ENCODE measurements at regions not wholly inside any gene's neighbourhood (a gene's known extent, or its start where the extent isn't known, plus 50 kb on each side); places are given as distances from the start of the nearest gene placed in this dataset.
"Not testable (repeated sequence)": the region's sequence is repeated elsewhere in the genome, so short reads cannot be mapped to it uniquely, and the experiment has no call there.

DNA sequence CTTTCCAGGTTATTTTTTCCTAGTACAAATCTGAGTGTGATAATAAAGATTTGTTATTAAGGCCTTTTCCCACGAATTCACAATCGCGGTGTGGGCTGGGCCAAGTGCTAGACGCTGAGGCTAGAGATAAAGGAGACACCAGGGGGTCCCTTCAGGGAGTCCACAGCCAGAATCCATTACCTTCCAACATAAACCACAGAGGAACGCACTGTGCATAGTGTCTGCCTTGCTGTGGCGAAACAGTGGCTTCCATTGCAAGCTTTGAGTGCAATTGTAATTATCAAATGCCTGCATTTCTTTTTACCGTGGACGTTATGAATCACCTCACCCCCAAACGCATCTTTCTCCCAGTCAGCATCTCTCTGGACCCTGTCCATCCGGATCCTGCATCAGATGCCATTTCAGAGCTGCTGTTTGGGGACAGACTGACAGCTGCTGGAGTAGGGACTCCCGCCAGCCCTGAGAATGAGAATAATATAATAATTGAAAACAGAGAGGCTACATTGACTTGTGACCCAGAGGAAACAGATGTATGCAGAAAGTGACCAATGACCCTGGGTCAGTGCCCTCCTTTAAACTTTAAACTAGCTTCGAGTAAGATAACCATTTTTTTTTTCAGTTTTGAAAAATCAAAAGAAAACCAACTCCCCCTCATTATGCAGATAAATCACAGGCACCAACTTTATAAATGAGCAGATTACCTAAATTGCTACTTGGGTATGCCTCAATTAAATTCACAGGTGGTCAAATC lies 456.2 kb upstream of the NRP1 start:
- DNase-seq (ENCODE audit: low read depth, low spot score) = peak; percentile 77

DNA sequence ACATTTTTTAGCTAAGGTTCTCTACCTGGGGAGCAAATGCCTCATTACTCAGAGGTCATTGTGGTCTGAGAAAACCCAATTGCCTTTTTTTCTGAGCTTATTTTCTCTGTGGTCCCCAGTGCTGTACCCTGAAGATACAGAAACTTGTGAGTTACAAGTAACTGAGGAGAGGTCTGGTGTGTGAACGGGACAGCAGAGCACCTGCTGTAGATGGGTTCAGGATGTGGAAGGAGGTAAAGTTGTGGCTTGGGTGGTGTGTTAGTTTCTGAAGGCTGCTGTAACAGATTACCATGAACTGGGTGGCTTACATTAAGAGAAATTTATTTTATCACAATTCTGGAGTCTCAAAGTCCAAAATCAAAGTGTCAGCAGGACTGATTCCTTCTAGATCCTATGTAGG lies 449.1 kb upstream of the NRP1 start:
- DNase-seq (ENCODE audit: low read depth, low spot score) = no peak

GRCh38 chr10:33783078-33783477 lies 448.6 kb upstream of the NRP1 start:
- DNase-seq (ENCODE audit: low read depth, low spot score) = no peak

GRCh38 chr10:33781606-33782395 lies 447.3 kb upstream of the NRP1 start:
- DNase-seq (ENCODE audit: low read depth, low spot score) = no peak

DNA sequence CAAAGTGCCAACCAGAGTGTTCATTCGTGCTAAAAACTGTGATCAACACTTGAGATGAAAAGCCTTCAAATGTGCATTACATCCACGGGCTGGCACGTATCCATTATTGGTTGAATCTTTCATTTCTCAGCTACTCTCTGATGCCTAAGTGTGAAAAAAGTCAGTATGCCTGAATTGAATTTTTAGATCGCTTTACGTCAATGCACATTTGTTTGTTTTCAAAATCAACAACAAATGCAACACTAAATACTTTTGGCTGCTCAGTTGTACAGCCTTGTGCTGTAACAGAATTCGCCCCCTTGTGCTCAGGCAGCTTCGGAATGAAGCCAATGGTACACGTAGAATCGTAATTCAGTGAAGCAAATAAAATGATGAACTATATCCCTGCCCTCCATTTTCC lies 446.5 kb upstream of the NRP1 start:
- DNase-seq (ENCODE audit: low read depth, low spot score) = no peak

GRCh38 chr10:33777223-33777622 lies 442.8 kb upstream of the NRP1 start:
- DNase-seq (ENCODE audit: low read depth, low spot score) = no peak

DNA sequence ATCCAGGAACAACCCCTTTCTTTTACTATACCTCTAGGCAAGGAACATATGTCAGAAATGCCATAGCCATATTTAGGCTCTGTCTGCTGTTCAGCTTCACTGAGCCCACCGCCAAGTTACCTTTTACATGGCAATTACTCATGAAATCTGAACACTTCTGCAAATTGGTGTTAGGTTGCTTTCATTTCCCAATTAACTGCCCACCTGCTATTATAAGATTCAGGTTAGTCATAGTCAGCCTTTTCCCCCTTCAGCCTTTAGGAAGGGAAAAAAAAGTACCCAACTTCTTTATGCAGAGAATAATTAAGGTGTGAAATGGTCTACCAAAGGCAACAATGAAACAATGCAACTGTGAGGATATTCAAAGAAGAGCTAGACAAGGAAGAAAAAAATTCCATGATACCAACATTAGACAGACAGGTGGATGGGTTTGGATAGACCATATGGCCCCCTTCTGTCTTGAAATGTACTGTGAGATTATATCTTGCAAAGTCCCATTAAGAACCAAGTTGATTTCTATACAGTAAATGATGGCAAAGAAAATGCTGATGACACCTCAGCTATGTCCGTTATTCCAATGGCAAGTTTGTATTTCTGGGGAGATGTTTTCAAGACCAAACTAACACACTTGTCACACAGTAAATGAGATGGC lies 442.1 kb upstream of the NRP1 start:
- DNase-seq (ENCODE audit: low read depth, low spot score) = no peak

DNA sequence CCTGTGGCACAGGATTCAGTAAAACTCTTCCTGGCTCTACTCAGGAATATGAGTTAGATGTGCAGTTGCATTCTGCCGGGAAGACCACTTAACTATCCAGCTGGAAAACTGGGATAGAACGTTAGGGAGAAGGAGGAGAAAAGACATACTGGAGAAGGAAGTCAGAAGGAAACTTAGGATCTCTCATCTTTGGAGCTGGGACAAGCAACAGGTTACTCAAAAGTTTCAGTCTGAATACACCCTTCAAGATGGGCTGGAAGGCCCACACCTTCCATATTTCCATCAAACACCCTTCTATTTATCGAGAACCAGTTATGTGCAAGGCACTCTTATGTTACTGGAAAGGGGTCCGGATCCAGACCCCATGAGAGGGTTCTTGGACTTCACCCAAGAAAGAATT lies 440.4 kb upstream of the NRP1 start:
- DNase-seq (ENCODE audit: low read depth, low spot score) = no peak

- DNase-seq (ENCODE audit: low read depth, low spot score) = no peak
Observed at GRCh38 chr10:33773886-33774480, 439.5 kb upstream of the NRP1 start.

- no peak for DNase-seq (ENCODE audit: low read depth, low spot score)
Observed at GRCh38 chr10:33773253-33773573, 438.7 kb upstream of the NRP1 start.

DNA sequence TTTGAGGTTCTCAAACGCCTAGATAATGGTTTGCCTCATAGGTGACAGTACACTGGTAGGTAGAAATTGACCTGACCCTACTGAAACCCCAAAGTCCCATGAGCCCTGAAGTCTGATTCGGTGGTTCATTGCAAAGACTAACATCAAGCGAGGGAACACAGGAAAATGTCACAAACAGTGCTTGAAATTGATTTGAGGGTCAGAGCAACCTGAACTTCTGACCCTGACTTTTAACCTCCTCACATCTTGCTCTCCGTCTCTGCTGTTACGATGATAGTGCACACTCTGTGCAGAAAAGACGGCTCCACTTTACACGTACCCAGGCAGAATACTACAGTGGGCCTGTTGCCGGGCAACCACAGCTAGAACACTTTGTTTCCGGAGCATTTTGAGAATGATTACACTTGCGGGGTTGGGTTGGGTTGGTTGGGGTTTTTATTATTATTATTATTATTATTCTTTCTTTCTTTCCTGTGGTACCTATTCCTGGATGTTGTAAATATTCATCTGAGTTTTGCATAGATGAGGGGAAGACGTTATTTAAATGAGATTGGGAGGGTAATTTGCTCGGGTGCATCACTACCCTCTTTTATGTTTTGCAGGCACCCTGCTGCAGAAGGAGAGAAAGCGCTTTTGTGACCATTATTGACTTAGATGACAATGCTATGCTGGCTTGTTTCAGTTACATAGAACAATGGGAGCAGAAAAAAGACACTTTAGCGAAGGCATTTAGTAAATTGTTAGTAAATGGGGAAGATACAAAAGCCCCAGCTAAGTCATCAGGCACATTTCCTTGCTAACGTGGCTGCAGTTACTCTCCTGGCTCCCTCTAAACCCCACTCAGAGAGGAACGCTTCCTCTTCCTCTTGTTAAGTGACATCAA lies 438.1 kb upstream of the NRP1 start:
- peak; percentile 46 for DNase-seq (ENCODE audit: low read depth, low spot score)

DNA sequence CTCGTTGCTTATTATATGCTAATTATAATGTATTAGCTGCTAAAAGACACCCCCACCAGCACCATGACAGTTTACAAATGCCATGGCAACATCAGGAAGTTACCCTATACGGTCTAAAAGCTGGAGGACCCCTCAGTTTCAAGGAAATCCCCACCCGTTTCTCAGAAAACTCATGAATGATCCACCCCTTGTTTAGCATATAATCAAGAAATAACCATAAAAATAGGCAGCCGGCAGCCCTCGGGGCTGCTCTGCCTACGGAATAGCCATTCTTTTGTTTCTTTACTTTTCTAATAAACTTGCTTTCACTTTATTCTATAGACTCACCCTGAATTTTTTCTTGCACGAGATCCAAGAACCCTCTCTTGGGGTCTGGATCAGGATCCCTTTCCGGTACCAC lies 437.4 kb upstream of the NRP1 start:
- not testable (repeated sequence) for DNase-seq (ENCODE audit: low read depth, low spot score)

DNA sequence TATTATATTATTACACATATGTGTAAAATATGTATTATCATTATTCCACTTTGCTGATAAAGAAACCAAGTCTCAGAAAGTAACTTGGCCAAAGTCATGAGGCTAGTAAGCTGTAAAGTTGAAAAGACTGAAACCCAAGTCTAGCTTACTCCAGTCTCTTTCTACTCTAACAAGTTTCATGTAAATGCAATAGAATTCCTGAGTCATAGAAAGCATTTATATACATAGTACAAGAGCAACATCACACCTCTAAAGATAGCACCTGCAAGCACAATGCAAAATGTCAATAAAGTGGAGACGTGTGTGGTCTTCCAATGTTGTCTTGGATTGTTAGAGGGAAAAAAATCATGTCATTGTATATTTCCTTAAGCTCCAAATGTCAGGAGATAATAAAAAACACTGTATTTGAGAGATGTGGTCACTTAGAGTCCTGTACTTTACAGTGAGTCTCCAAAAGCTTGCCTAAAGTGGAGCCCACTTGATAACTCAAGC lies 430.3 kb upstream of the NRP1 start:
- no peak for DNase-seq (ENCODE audit: low read depth, low spot score)

DNA sequence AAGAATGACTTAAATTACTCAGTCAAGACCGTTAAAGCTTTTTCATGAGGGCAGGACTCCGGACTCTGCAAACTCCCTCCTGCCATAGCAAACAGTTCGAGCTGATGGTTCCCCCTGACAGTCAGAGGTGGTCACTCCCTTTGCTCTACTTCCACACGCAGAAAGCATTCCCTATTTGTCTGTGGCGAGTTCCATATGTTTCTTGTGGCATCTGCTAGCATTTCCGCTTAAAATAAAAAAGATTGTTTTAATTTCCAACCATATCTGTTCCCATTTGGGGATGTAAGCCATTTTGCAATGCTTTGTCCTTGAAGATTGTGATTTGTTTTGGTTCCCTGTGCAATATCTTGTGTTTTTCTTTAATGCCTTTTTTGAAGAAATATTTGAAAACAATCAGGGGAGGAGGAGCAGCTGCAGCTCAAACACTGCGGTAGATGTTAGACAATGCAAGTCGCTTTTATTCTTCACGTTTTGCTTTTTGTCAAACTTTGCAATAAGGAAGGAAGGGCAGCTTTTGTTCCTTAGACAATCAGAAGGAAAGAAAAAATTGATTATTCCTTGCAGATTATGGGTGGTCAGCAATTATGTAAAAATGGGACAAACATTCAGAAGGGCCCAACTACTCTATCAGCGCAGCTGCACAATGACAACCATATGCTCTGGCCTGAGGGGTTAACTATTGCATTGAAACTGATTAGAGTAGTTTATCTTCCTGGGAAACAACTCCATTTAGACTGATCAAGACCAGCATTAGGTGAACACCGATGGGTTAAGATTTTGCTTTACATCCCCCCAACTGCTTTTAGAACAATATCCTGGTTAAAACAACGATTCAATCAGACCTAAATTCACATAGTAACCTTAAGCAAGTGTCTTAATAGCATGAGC lies 425.8 kb upstream of the NRP1 start:
- DNase-seq (ENCODE audit: low read depth, low spot score) = no peak

GRCh38 chr10:33759191-33759590 lies 424.7 kb upstream of the NRP1 start:
- no peak for DNase-seq (ENCODE audit: low read depth, low spot score)

DNA sequence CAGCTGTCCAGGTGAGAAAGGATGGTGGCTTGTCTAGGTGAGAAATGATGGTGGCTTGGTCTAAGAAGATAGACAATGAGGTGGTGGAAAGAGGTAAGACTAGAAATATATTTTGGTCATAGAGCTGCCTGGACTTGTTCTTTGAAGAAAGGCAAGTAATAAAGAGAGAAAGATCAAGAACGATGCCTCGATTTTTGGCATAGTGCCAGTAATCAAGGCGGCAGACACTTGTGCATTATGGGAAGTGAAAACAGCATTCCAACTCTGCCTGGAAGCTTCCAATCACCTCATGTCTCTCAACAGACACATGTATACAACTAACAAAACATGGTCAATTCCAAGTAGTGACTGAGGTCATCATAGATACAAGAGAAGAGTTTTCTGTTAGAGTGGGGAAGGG lies 423.8 kb upstream of the NRP1 start:
- no peak for DNase-seq (ENCODE audit: low read depth, low spot score)

DNA sequence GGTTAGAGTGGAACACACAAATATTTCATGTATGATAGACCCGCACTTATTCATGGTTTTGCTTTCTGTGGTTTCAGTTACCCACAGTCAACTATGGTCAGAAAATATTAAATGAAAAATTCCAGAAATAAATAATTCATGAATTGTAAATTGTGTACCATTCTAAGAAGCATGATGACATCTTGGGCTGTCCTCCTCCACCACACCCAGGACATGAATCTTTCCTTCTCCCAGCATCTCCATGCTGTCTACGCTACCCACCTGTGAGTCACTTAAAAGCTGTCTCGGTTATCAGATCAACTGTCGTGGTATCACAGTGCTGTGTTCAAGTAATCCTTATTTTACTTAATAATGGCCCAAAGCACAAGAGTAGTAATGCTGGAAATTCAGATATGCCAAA lies 419.6 kb upstream of the NRP1 start:
- no peak for DNase-seq (ENCODE audit: low read depth, low spot score)

- DNase-seq (ENCODE audit: low read depth, low spot score) = no peak
Observed at GRCh38 chr10:33753389-33753788, 418.9 kb upstream of the NRP1 start.

GRCh38 chr10:33749790-33750189 lies 415.3 kb upstream of the NRP1 start:
- DNase-seq (ENCODE audit: low read depth, low spot score) = no peak

GRCh38 chr10:33749067-33749735 lies 414.7 kb upstream of the NRP1 start:
- DNase-seq (ENCODE audit: low read depth, low spot score) = peak; percentile 41

Data from astrocyte of the hippocampus (primary cell).